ENCODE measurements at regions not wholly inside any gene's neighbourhood (a gene's known extent, or its start where the extent isn't known, plus 50 kb on each side); places are given as distances from the start of the nearest gene placed in this dataset.

DNA sequence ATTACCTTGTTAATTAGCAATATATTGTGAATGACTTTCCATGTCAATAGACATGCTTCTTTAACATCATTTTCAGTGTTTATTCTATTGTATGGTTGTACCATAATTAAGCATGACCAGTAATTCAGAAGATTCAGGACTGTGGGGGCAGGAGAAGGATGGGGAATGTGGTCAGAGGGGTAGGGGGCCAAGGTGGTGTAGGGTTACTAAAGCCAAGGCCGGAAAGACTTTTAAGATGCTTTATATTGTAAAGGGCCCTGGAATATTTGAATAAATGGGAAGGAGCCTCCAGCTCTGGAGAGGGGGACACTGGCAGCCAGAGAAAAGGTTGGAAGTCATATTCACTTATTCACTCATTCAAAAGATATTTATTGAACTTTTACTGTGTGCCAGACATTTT, 115.7 kb downstream of the FGF18 start:
- Mint-ChIP-seq H3K36me3 (ENCODE audit: insufficient read depth) (no peaks in the 10 kb centered on the region), H3K27me3 (peaks cover 5% of the 10 kb centered on the region), H3K27ac (no peak overlapping the region), H3K4me3 (ENCODE audit: low read depth) (no peak overlapping the region), H3K4me1 (ENCODE audit: low read depth) (no peaks in the 10 kb centered on the region), H3K9me3 (ENCODE audit: low read depth) (no peaks in the 10 kb centered on the region)
- no peak for DNase-seq (ENCODE audit: low spot score, unreplicated experiment)
- TF ChIP-seq, protein P1, sequence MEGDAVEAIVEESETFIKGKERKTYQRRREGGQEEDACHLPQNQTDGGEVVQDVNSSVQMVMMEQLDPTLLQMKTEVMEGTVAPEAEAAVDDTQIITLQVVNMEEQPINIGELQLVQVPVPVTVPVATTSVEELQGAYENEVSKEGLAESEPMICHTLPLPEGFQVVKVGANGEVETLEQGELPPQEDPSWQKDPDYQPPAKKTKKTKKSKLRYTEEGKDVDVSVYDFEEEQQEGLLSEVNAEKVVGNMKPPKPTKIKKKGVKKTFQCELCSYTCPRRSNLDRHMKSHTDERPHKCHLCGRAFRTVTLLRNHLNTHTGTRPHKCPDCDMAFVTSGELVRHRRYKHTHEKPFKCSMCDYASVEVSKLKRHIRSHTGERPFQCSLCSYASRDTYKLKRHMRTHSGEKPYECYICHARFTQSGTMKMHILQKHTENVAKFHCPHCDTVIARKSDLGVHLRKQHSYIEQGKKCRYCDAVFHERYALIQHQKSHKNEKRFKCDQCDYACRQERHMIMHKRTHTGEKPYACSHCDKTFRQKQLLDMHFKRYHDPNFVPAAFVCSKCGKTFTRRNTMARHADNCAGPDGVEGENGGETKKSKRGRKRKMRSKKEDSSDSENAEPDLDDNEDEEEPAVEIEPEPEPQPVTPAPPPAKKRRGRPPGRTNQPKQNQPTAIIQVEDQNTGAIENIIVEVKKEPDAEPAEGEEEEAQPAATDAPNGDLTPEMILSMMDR (IDR thresholded peaks at IDR 0.05; ENCODE audit: unreplicated experiment), result no peak

DNA sequence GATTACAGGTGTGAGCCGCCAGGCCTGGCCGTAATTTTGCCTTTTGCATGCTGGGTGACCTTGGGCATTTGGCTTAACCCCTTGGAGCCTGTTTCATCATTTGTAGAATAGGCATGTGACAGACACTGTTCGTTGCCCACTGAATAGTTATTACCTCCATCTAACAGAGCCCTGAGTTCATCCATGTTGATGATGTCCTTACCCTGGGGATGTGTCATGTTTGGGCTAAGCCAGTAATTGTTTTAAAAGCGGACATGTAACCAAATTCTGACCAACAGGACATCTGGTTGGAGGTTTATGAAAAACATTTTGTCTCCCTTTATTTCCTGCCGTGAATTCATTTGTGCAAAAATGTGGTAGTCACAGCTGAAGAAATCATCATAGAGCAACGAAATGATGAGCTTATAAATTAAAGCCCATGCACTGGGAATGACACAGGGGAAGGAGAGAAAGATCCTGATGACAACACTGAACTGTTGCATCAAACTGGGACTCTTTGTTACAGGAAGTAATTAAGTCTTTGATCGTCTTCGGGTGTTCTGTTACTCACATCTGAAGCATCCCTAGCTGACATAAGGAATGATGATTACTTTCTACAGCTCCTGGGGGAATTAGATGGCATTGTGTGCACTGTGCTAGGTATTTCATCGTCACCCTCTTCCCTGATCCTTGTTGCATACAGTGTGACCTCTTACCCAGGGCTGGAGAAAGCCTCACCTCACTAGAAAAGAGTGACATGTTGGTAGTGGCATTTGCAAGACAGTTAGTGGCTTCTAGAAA, 117.8 kb downstream of the FGF18 start:
- H3K36me3 Mint-ChIP-seq (ENCODE audit: insufficient read depth), result no peaks in the 10 kb centered on the region
- no peak overlapping the region for H3K27ac Mint-ChIP-seq
- no peaks in the 10 kb centered on the region for H3K4me1 Mint-ChIP-seq (ENCODE audit: low read depth)
- no peak overlapping the region for H3K4me3 Mint-ChIP-seq (ENCODE audit: low read depth)
- H3K27me3 Mint-ChIP-seq, result peaks cover 9% of the 10 kb centered on the region
- H3K9me3 Mint-ChIP-seq (ENCODE audit: low read depth), result no peaks in the 10 kb centered on the region
- no peak for DNase-seq (ENCODE audit: low spot score, unreplicated experiment)
- TF ChIP-seq, protein P1 (IDR thresholded peaks at IDR 0.05; ENCODE audit: unreplicated experiment), result no peak

DNA sequence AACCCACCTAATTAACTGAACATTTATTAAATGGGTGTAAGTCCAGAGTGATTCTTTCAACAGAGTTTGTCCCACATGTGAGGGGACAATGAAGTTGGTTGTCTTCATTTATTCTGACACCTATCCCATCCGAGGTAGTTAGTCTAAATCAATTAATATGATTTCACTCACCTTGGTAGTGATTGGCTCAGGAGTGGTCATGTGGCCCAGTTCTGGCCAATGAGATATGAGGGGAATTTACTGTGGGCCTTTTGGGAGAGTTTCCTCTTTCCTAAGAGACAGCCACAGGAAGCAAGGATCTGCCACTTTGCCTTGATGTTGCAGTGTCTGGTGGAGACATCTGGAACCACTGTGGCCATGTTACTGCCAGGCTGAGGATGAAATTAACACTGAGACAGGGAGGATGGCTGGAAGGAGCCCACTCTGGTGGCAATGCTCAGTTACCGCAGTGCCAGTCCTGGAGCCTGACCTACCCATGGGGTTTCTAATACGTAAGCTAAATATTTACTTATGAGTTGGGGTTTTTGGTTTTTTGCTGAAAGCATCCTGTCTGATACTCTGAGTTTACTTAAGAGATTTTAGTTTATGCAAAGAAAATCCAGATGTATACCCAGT, 118.6 kb downstream of the FGF18 start:
- H3K4me1 Mint-ChIP-seq (ENCODE audit: low read depth), result no peaks in the 10 kb centered on the region
- no peak overlapping the region for H3K27ac Mint-ChIP-seq
- peaks cover 9% of the 10 kb centered on the region for H3K27me3 Mint-ChIP-seq
- H3K4me3 Mint-ChIP-seq (ENCODE audit: low read depth), result no peak overlapping the region
- TF ChIP-seq, protein P1 (IDR thresholded peaks at IDR 0.05; ENCODE audit: unreplicated experiment), result no peak
- H3K36me3 Mint-ChIP-seq (ENCODE audit: insufficient read depth), result no peaks in the 10 kb centered on the region
- no peak for DNase-seq (ENCODE audit: low spot score, unreplicated experiment)
- no peaks in the 10 kb centered on the region for H3K9me3 Mint-ChIP-seq (ENCODE audit: low read depth)

DNA sequence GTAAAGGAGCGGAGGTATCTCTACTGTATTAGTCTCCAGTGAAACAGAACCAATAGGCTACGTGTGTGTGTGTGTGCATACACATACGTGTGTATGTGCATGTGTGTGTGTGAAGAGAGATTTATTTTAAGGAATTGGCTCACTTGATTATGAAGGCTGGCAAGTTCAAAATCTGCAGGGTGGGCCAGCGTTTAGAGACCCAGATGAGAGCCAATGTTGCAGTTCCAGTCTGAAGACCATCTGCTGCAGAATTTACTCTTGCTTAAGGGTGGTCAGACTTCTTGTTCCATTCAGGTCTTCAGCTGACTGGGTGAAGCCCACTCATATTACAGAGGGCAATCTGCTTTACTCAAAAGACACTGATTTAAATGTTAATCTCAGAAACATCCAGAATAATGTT, 119.2 kb downstream of the FGF18 start:
- Mint-ChIP-seq H3K4me1 (ENCODE audit: low read depth) (no peaks in the 10 kb centered on the region), H3K9me3 (ENCODE audit: low read depth) (no peaks in the 10 kb centered on the region)
- no peak for DNase-seq (ENCODE audit: low spot score, unreplicated experiment)

DNA sequence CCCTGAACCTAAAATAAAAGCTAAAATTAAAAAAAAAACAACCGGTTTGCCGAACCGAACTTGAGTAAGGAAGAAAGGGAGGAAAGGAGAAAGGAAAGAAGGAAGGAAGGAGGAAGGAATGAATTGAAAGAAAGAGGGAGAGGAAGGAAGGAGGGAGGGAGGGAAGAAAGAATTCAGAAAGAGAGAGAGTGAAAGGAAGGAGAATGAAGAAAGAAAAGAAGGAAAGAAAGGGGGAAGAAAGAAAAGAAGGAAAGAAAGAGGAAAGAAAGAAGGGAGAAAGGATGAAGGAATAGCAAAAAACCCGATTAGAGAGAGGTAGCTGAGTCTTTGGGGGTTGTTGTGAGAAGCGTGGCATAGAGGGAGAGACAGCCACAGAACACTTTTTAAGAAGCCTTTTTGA, 121.4 kb downstream of the FGF18 start:
- Mint-ChIP-seq H3K36me3 (ENCODE audit: insufficient read depth) (no peaks in the 10 kb centered on the region), H3K4me1 (ENCODE audit: low read depth) (no peaks in the 10 kb centered on the region), H3K4me3 (ENCODE audit: low read depth) (no peak overlapping the region), H3K9me3 (ENCODE audit: low read depth) (no peaks in the 10 kb centered on the region), H3K27me3 (peaks cover 9% of the 10 kb centered on the region), H3K27ac (no peak overlapping the region)
- TF ChIP-seq, protein P1 (IDR thresholded peaks at IDR 0.05; ENCODE audit: unreplicated experiment), result no peak
- no peak for DNase-seq (ENCODE audit: low spot score, unreplicated experiment)

More for the DNA sequence above, 119.2 kb downstream of the FGF18 start:
- TF ChIP-seq, protein P1 (IDR thresholded peaks at IDR 0.05; ENCODE audit: unreplicated experiment), result no peak
- H3K4me3 Mint-ChIP-seq (ENCODE audit: low read depth), result no peak overlapping the region
- no peak overlapping the region for H3K27ac Mint-ChIP-seq
- H3K36me3 Mint-ChIP-seq (ENCODE audit: insufficient read depth), result no peaks in the 10 kb centered on the region
- peaks cover 9% of the 10 kb centered on the region for H3K27me3 Mint-ChIP-seq
